Right cardiac atrium (tissue), 5 donors: ENCODE measurements at regions not wholly inside any gene's neighbourhood (a gene's known extent, or its start where the extent isn't known, plus 50 kb on each side); places are given as distances from the start of the nearest gene placed in this dataset.

Source experiments
- ATAC-seq, 2 donors: fragments of 200-7000 bp; cut with Tn5 transposase; one replicate each; pipeline versions ENCODE4 v1.8.0 to v1.9.1; 2020; ENCODE audit warnings: moderate library complexity in 2 of 2, mild to moderate bottlenecking in 1 of 2
- DNase-seq, 3 donors: peaks; one replicate each; pipeline ENCODE4 v3.0.0-alpha.2; 2020
- H3K27ac ChIP-seq: one replicate; pipeline ENCODE4 v1.5.1; 2013; ENCODE audit warnings: mild to moderate bottlenecking, low read length, control low read depth, moderate library complexity
- H3K27me3 ChIP-seq: one replicate; pipeline ENCODE4 v1.6.1; 2013; ENCODE audit not compliant: control insufficient read depth, insufficient read depth
- H3K4me1 ChIP-seq: one replicate; pipeline ENCODE4 v1.6.1; 2013; ENCODE audit warnings: low read length; ENCODE audit not compliant: control insufficient read depth, insufficient read depth
- H3K4me3 ChIP-seq: one replicate; pipeline ENCODE4 v1.5.1; 2013; ENCODE audit warnings: low read length, control low read depth
- H3K9me3 ChIP-seq: one replicate; pipeline ENCODE4 v1.6.1; 2013; ENCODE audit warnings: low read length; ENCODE audit not compliant: control insufficient read depth
- WGBS: extraction: QIAGEN DNeasy Blood & Tissue Kit; methylation state at CpG from one replicate; pipeline ENCODE4 v1.1.7; 2013; 5-methylcytosine and 5-hydroxymethylcytosine counted together
- intact Hi-C, 4 donors: fragments of 100-400 bp; cut with DNase I; formaldehyde crosslinking; loops; one replicate each; pipeline versions ENCODE4 v1.11.0 to v1.14.0; 2022 to 2023
- donor health status: healthy with polysubstance abuse.
- donor health status: DM: no; HTN: yes; CAD: no.
- donor health status: DM: no; HTN: no; CAD: no.
- donor health status: DM: no; HTN: yes; CAD: no; lungs with severe emphysema.
- donor health status: DM: yes; HTN: yes; CAD: no.

- intact Hi-C loops: no loop called here
- 55% methylated on average over 4 of the region's 4 CpGs for WGBS
- no peaks in the 10 kb centered on the region for H3K9me3 ChIP-seq
- no peaks in the 10 kb centered on the region for H3K27me3 ChIP-seq
- H3K27ac ChIP-seq: no peak overlapping the region
- DNase-seq (no peak), ATAC-seq (no peak)
- H3K4me3 ChIP-seq: no peak overlapping the region
- no peaks in the 10 kb centered on the region for H3K4me1 ChIP-seq
Observed at GRCh38 chr13:60331249-60332012, 65.6 kb upstream of the TDRD3 start.

- WGBS: 77% methylated on average over 1 of the region's 1 CpG
- ATAC-seq (no peak), DNase-seq (no peak)
- Histone ChIP-seq H3K27ac (no peak overlapping the region), H3K4me3 (no peak overlapping the region), H3K9me3 (no peaks in the 10 kb centered on the region), H3K4me1 (no peaks in the 10 kb centered on the region), H3K27me3 (no peaks in the 10 kb centered on the region)
- intact Hi-C loops: no loop called here
Observed at GRCh38 chr13:60332682-60333081, 64.3 kb upstream of the TDRD3 start.

GRCh38 chr13:60334310-60334709 lies 62.7 kb upstream of the TDRD3 start:
- WGBS: 35% methylated on average over 1 of the region's 1 CpG
- Histone ChIP-seq H3K9me3 (no peaks in the 10 kb centered on the region), H3K4me3 (no peak overlapping the region), H3K27me3 (no peaks in the 10 kb centered on the region), H3K27ac (no peak overlapping the region), H3K4me1 (no peaks in the 10 kb centered on the region)
- DNase-seq (no peak), ATAC-seq (no peak)
- intact Hi-C loops: no loop called here

- ATAC-seq (no peak), DNase-seq (no peak)
- Histone ChIP-seq H3K4me1 (no peaks in the 10 kb centered on the region), H3K27ac (no peak overlapping the region), H3K4me3 (no peak overlapping the region), H3K9me3 (no peaks in the 10 kb centered on the region), H3K27me3 (no peaks in the 10 kb centered on the region)
- intact Hi-C loops: no loop called here
- WGBS: 2% methylated on average over 1 of the region's 1 CpG
Observed at GRCh38 chr13:60335531-60335930, 61.5 kb upstream of the TDRD3 start.

- Histone ChIP-seq H3K27ac (no peak overlapping the region), H3K27me3 (no peaks in the 10 kb centered on the region), H3K9me3 (no peaks in the 10 kb centered on the region), H3K4me3 (no peak overlapping the region), H3K4me1 (no peaks in the 10 kb centered on the region)
- intact Hi-C loops: no loop called here
- ATAC-seq: no peak
- 97% methylated on average over 2 of the region's 2 CpGs for WGBS
- DNase-seq: no peak
Observed at GRCh38 chr13:60338754-60339153, 58.3 kb upstream of the TDRD3 start.

- DNase-seq: no peak
- no peak for ATAC-seq
- Histone ChIP-seq H3K27ac (no peak overlapping the region), H3K27me3 (no peaks in the 10 kb centered on the region), H3K9me3 (no peaks in the 10 kb centered on the region), H3K4me3 (no peak overlapping the region), H3K4me1 (no peaks in the 10 kb centered on the region)
- WGBS: 72% methylated on average over 1 of the region's 1 CpG
- intact Hi-C loops: no loop called here
Observed at GRCh38 chr13:60343978-60344377, 53.0 kb upstream of the TDRD3 start.

GRCh38 chr13:60347174-60347573 lies 49.8 kb upstream of the TDRD3 start:
- WGBS: 90% methylated on average over 3 of the region's 3 CpGs
- Histone ChIP-seq H3K4me1 (no peaks in the 10 kb centered on the region), H3K27ac (no peak overlapping the region), H3K9me3 (no peaks in the 10 kb centered on the region), H3K27me3 (no peaks in the 10 kb centered on the region), H3K4me3 (no peak overlapping the region)
- no peak for ATAC-seq
- intact Hi-C loops: no loop called here
- no peak for DNase-seq
